GM21367 (cell line): ENCODE measurements at regions not wholly inside any gene's neighbourhood (a gene's known extent, or its start where the extent isn't known, plus 50 kb on each side); places are given as distances from the start of the nearest gene placed in this dataset.
"Not testable (repeated sequence)": the region's sequence is repeated elsewhere in the genome, so short reads cannot be mapped to it uniquely, and the experiment has no call there.

Experiments
- ATAC-seq: cut with Tn5 transposase; IDR thresholded peaks from one replicate; pipeline ENCODE4 v1.9.1; 2021; ENCODE audit not compliant: unreplicated experiment

- no peak for ATAC-seq
These were observed 336.5 kb upstream of the CDH5 start for GRCh38 chr16:66030036-66030435.

GRCh38 chr16:66028510-66029216, 337.8 kb upstream of the CDH5 start:
- no peak for ATAC-seq

DNA sequence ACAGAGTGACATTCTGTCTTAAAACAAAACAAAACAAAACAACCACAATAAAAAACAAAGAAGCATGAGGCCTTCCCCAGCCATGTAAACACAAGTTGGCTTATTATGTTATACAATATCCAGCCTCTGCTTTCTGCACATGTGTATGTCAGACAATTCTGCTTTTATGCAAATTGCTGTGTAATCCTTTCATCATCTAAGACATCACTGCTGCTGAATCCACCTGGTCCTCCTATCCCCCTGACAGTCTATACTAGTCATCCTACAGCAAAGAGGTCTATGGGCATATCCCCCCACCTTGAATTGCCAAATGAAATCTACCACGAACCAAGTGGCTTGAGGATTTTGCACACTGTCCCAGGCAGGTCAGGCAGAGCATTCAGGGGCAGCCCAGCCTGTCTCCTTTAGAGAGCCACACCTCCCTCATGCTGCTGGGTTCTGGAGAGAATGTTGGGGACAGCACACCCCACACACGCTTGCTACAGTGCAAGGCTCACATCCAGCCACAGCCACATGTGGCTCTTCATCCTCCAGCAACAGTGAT, 339.6 kb upstream of the CDH5 start:
- no peak for ATAC-seq

GRCh38 chr16:66026211-66026610, 340.3 kb upstream of the CDH5 start:
- no peak for ATAC-seq

DNA sequence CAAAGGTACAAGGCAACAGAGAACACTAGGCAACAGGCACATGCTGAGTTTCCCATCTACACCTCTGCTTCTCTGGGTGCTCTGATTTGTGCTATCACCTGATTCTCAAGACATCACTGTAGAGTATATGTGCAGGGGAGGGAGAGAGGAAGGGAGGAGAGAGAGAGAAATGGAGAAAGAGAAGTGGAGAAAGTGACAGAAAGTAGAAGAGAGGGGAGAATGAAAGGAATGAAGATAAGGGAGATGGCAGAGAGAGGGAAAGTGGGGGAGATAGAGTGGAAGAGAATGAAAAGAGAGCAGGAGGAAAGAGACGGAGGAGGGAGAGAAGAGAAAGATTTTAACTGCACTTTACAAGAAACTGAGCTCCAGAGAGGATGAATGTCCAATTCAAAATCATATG, 340.7 kb upstream of the CDH5 start:
- ATAC-seq = no peak

DNA sequence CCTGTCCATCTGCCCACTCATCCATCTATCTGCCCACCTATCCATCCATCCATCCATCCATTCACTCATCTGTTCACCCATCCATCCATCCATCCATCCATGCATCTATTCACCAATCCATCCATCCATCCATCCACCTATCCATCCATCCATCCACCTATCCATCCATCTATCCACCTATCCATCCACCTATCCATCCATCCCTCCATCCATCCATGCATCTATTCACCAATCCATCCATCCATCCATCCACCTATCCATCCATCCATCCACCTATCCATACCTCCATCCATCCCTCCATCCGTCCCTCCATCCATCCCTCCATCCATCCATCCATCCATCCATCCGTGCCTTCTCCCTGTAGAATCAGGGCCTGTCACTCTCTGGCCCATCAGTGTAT, 341.9 kb upstream of the CDH5 start:
- not testable (repeated sequence) for ATAC-seq

GRCh38 chr16:66023481-66023880, 343.0 kb upstream of the CDH5 start:
- no peak for ATAC-seq

DNA sequence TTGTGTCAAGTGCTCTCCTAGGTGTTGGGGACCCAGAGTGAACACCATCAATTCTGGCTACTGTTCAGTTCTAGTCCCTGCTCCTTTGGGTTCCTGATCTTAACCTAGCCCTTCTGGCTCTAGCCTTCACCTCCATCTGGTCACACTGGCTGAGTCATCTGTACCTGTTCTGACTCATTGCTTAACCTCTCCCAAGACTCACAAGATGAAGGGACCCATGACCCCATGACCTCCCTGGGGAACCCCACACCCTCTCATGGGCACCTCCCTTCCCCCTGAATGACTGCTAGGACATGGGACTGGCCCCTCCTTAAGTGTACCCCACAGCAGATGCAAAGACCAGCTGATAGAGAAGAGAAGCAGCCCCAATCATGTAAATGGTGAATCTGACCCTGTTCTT, 345.8 kb upstream of the CDH5 start:
- ATAC-seq = no peak

- no peak for ATAC-seq
These were observed 346.4 kb upstream of the CDH5 start for GRCh38 chr16:66020046-66020445.

GRCh38 chr16:66019502-66019901, 347.0 kb upstream of the CDH5 start:
- ATAC-seq = not testable (repeated sequence)

- no peak for ATAC-seq
These were observed 352.3 kb upstream of the CDH5 start for GRCh38 chr16:66014221-66014620.

DNA sequence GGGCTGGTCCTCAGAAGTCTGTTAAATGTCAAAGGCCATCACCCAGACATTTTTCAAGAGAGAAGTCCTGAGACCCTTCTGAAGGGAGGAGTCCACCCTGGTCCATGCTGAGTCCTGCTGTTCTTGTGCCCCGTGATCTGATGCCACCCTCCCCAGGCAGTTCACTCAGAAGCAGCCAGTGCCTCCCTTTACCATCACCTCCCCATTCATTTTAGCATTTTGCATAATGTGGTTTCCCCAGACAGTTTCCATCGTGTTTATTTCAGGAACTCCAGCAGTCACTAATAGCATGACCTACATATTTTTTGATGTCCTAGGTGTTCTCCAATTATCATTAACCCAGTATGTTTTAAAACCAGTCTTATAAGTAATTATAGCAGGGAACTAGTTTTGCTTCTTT, 353.0 kb upstream of the CDH5 start:
- ATAC-seq = no peak

- ATAC-seq = no peak
These were observed 358.4 kb upstream of the CDH5 start for GRCh38 chr16:66008136-66008535.

DNA sequence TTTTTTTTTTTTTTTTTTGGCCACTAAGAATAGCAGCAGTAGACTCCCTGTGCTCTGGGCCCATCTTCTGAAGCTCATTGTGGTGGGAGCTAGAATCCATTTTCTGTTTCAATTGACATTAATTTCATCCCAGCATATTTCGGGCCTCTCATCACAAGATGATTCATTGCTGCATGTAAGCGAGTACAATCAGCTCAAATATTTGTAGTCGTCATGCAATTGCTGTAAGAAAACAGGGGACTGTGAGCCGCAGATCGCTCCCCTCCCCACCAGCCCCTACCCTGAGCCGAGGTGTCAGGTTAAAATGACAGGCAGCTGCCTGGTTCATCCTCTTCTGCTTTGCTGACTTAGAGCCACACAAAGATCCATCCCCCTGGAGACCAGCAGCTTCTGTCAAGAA, 358.8 kb upstream of the CDH5 start:
- ATAC-seq = no peak

- no peak for ATAC-seq
These were observed 360.0 kb upstream of the CDH5 start for GRCh38 chr16:66006485-66006884.

DNA sequence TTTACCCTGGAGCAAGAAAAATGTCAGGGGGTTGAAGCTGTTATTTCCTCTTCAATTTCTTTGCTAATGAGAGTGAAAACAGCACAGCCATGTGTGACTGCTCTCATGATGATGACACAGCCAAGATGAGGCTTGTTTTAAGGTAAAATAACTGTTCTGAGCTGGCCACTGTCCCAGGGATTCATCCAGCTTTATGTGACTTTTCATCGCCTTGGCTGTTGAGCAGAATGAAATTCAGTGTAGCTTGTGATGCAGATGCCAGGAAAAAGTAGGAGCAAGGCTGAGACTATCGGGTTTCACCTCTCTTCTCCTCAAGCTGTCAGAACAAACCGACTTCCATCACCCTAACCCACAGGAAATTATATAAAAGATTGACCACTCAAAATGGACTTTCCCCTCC, 361.8 kb upstream of the CDH5 start:
- ATAC-seq = no peak

- no peak for ATAC-seq
These were observed 363.3 kb upstream of the CDH5 start for GRCh38 chr16:66003201-66003600.

DNA sequence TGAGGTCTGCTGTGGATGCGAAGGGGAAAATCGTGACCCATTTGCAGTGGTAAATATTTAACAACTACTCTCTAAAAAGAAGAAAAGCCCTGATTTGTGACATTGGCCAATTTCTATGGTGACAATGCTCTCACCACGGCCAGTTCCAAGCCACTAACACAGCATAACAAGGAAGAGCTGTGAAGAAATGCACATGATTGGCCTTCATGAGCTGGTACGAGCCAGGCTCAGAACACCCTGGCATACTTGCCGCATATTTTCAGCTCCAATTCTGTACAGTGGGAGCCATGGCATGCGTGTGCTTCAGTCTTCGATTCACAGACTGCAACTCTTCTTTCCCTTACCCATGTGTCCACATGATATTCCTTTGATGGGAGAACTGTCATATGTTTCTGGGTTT, 363.9 kb upstream of the CDH5 start:
- no peak for ATAC-seq

DNA sequence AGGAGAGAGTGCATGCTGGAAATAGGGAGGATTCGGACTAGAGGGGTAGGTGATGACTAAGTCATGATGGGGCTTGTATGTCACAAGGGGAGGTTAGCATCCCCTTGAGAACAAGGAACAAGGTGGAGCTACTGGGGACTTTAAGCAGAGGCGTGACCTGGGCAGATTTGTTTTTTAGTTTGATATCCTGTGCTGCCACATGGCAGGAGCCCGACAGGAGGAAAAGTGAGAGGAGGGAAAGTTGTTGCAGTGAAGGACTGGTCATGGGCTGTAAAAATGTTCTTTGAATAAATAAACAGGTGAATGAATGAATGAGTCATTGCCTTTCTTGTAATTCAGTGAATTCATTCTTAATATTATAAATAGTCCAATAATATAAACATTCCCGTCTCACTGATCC, 365.1 kb upstream of the CDH5 start:
- ATAC-seq = no peak

GRCh38 chr16:65998443-65998842, 368.0 kb upstream of the CDH5 start:
- no peak for ATAC-seq

GRCh38 chr16:65994291-65994690, 372.2 kb upstream of the CDH5 start:
- ATAC-seq = no peak

- no peak for ATAC-seq
These were observed 375.3 kb upstream of the CDH5 start for GRCh38 chr16:65991149-65991701.
